HG02678 (cell line): ENCODE measurements at regions not wholly inside any gene's neighbourhood (a gene's known extent, or its start where the extent isn't known, plus 50 kb on each side); places are given as distances from the start of the nearest gene placed in this dataset.

Experiments used
- ATAC-seq: cut with Tn5 transposase; IDR thresholded peaks from one replicate; pipeline ENCODE4 v1.9.1; 2021; ENCODE audit warnings: mild to moderate bottlenecking, moderate library complexity; ENCODE audit not compliant: unreplicated experiment

DNA sequence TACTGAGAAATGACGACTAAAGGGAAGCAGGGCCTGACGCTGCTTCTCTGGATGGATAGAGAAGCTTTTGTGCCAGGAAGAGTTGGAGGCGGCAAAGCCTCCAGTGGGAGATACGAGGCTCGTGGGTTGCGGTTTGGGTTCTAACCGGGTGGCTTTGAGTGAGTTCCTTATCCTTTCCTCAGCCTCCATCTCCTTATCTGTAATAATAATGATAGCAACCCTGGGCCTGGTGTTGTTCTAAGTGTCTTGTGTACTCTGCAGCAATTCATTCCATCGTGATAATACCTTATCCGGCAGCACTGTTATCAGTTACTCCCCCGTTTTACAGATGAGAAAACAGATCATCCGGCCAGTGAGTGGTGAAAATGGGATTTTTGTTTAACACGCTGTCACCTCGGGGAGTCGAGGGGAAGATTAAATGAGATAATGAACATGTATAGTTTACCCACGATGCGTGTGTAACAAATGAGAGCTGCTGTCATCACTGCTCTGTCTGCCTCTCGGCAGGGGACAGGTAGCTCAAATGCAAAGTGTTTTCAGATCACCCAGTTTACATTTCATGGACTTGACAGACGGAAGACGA is 52.0 kb upstream of the LHX1 start:
- no peak for ATAC-seq

DNA sequence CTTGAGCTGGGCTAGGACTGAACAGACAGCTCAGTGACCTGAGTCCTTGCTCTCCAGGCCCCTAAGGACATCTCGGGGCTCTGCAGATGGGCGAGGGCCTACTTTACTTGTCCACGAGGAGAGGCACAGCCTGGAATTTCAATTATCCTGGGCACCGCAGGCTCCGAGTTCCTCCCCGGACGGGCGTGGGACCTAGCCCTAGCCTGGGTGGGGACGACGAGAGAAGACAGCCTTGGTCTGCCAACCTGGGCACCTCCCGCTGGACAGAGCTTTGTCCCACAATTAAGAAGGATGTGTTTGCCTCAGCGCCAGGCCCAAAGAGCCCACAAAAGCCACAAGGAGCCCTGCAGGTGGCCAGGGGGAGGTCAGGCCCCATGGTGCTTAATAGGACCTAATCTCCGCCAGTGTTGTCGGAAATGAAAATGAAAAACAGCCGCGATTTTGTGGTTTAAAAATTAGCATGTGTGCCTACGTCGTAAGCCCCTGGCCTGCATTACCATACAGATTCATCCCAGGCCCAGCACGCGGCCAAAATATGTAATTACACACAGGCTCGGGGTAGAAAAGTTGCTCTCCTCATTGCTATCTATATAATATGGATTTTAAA is 51.4 kb upstream of the LHX1 start:
- ATAC-seq: no peak
